GM20431 (cell line): ENCODE measurements at regions not wholly inside any gene's neighbourhood (a gene's known extent, or its start where the extent isn't known, plus 50 kb on each side); places are given as distances from the start of the nearest gene placed in this dataset.

Experiments
- in situ Hi-C: fragments of 300-500 bp; cut with MseI, MboI; formaldehyde crosslinking; loops from one replicate; pipeline ENCODE4 v1.15.0; 2020; ENCODE audit warnings: low sequenced_read_pairs; ENCODE audit not compliant: unreplicated experiment

DNA sequence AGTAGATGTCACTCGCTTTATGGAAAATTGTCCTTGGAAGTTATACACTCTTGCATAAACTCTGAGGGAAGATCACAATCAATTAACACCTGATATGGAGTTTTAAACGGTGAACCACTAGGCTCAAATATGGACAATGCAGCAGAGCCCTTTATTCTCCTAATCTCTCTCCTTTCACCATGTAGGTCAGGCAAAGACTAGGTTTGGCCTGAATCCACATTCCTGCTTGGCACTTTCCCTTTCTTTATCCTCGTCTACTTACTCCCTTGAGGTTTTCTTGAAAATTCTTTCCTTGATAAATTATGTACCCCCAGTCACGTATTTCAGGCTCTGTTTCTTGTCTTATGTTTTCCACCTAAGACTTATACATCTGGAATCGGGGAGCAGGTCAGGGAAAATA, 751.7 kb downstream of the DACH1 start:
- in situ Hi-C loops = no loop called here

DNA sequence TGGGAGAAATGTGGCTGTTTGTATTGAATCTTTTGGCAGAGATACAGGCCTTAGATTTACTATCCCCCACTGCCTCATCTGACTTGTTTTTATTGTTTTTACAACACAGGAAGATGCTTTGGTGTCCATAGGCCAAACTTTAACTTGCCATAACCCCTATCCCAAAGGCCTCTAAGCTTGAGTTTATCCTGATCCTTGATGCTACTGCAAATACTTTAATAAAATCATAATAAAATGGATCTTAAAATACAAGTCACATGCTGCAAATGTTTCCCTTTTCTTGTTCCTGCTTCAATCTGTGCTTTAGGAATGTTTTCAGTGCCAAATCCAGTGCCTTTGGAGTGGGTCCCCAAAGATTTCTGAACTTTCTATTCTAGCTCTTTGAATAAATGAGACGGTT, 770.6 kb downstream of the DACH1 start:
- in situ Hi-C loops = no loop called here

DNA sequence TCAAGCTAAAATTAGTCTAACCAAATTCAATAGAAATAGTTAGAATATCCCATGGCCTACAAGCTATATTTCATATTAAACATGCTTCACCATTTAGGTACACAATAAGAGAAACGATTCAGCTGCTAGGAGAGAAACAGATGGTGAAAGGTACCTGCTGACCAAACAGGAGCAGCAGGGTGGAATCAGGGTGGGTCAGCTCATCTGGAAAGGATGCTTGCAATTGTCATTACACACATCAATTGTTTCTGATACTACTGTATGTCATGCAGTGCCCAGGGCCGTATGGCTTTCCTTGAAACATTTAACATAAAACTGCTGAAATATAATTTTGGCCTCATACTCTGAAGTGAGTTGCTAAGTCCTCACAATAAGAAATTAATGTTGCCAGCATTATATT, 776.0 kb downstream of the DACH1 start:
- in situ Hi-C loops = no loop called here

DNA sequence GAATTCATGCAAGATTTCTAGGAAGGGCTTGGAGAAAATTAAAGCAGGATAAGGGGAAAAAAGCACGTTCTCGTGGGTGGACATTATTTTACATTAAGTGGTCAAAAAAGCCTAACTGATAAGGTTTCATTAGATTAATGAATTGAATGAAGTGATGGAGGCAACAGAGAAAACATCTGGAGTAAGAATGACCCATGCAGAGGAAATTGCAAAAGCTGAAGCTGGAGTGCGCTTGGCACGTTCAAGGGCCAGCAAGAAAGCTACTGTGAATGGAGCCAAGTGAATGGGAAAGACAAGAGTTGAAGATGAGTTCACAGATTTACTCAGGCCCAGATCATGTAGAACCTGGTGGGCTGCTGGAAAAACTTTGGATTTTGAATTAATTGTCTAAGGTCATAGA, 777.9 kb downstream of the DACH1 start:
- in situ Hi-C loops = no loop called here

DNA sequence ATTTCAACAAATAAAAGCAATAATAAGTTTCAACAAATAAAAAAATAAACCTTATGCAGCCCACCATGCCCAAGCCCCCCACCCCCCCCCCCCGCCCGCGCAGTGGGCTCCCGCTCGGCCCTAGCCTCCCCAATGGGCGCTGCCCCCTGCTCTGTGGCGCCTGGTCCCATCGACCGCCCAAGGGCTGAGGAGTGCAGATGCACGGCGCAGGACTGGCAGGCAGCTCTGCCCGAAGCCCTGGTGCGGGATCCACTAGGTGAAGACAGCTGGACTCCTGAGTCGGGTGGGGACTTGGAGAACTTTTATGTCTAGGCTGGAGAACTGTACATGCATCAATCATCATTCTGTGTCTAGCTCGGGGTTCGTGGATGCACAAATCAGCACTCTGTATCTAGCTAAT, 779.6 kb downstream of the DACH1 start:
- in situ Hi-C loops = no loop called here

DNA sequence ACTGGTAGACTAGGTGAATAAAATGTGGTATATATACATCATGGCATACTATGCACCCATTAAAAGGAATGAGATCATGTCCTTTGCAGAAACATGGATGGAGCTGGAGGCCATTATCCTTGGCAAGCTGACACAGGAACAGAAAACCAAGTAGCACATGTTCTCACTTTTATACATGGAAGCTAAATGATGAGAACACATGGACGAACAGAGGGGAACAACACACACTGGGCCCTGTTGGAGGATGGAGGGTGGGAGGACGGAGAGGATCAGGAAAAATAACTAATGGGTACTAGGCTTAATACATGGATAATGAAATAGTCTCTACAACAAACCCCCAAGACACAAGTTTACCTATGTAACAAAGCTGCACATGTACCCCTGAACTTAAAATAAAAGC, 780.0 kb downstream of the DACH1 start:
- in situ Hi-C loops = no loop called here

DNA sequence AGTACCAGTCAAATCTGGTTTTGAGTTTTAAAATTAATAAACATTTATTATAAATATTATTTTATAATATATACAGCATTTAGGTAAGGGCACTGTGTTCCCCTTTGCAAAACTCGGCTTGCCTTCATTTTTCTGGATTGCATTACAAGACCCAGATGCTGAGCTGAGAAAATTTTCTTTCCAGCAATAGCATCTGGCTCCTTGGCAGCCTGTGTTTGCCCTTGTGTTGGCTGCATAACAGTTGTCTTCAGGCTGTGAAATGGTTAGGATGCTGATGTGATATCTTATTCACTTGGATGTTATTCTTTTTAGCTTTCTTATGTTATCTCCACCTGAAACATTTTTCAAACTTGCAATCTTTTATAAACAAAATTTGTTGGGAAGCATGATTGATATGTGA, 784.4 kb downstream of the DACH1 start:
- in situ Hi-C loops = no loop called here

DNA sequence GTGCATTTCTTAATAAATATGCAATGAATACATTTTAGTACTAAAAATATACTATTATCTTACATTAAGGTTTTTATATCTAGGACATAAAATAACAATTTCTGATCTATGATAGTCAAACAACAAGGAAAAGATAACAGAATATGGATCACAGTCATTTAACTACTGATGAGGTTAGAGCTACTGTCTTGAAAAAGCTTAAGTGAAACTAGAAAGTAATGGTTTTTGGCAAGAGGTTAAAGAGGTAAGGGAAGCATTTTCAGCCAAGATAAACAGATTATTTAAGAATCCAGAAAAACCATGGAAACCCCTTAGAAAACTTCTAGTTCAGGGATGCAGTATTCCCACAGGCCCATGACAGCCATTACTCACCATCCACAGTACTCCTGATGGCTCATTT, 787.4 kb downstream of the DACH1 start:
- in situ Hi-C loops = no loop called here

DNA sequence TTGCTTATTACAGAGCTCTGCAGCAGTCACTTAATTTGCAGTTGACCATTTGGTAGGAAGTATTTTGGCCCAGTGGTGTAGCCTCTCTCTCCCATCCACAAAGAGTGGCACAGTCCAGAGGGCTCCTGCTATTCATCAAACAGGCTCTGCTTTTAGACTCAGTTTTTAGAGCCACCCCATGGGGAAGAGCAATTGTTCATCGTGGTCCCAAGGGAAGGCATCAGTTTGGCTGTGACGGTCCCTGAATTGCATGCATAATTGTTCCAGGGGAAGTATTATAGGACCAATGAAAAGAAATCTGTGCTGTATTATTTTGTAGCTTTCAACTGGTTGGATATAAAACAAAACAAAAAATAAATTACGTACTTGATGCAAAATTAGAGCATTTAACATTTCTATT, 799.0 kb downstream of the DACH1 start:
- in situ Hi-C loops = no loop called here

DNA sequence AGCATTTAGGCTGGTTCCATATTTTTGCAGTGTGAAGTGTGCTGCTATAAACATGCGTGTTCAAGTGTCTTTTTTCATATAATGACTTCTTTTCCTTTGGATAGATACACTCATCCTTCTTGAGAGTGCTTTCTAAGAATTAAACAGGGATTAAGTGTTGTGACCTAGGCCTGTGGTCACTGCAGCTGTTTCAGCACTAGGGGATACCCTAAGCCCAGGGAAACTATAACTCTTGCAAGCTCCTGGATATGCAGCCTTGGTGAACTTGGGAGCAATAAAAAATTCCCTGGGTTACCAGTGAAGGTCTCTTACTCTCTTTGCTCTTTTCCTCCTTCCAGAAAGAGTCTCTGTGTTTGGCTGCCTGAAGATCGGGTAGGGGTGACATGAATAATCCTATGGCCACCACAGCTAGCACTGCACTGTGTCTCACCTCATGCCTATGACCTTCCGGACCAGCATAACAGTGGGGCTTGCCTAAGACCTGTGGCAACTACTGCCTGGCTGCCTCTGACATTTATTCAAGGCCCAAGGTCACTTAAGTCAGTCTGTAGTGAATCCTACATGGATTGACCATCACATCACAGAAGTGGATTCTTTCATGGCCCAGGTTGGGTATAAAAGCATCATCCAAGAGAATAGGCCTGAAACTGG, 799.7 kb downstream of the DACH1 start:
- in situ Hi-C loops = no loop called here

DNA sequence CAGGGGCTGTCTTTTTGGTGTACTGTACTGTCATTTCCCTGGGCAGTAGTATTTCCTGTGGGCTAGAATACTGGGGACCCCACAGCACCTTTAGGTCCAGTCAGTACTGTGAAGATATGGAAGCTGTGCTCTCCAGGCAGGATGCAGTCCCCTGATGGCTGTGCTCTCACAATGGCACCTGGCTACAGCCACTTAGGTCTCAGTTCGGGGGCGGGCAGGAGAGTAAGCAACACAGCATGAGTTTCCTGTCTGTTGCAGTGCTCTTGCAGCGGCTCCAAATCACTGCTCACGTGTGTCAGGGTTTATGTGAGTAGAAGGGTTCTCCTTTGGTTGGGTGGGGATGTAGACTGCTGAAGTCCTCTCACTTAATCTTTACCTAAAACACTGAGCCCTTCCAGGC, 810.4 kb downstream of the DACH1 start:
- in situ Hi-C loops = no loop called here

DNA sequence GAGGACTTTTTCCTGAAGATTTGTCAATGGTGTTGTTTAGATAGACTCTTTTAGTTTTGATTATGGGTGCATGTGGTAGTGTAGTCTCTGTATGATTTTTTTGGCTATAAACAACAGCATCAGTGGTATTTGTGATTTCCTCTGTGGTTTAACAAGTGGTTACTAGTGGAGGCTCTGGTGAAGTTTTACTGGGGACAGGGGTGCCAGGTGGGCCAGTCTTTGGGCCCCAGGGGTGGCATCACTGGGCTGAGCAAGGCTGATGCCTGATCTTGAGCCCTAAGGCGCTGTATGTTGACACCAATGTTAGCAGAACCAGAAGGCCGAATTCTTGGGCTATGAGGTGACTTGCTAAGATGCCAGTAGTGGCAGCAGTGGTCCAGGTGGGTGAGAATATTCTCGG, 811.4 kb downstream of the DACH1 start:
- in situ Hi-C loops = no loop called here

DNA sequence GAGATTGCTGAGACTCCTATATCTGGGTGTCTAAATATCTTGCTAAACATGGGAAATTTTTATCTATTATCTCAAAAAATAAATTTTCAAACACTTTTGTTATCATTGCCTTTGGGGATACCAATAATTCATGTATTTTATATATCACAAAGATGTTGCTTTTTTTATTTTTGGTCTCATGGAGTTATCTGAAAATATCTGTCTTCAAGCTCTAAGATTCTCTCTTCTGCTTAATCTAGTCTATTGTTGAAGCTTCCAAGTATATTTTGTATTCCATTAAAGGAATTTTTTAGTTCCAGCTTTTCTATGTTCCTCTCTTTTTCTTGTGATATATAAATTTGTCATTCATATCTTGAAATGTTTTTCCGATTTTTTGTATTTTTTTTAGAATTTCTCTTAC, 812.0 kb downstream of the DACH1 start:
- in situ Hi-C loops = no loop called here

DNA sequence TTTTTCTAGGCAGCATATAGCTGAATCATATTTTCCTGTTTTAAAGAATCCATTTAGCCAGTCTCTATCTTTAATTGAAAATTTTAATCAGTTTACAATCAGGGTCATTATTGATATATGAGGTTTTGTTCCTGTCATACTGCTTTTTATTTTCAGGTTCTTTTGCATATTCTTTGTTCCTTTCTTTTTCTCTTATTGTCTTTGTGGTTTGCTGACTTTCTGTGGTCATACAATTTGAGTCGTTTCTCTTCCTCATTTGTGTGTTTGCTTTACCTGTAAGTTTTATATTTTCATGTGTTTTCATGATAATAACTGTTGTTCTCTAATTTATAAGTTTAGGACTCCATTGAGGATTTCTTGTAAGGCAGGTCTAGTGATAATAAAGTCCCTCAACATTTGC, 812.6 kb downstream of the DACH1 start:
- in situ Hi-C loops = no loop called here

DNA sequence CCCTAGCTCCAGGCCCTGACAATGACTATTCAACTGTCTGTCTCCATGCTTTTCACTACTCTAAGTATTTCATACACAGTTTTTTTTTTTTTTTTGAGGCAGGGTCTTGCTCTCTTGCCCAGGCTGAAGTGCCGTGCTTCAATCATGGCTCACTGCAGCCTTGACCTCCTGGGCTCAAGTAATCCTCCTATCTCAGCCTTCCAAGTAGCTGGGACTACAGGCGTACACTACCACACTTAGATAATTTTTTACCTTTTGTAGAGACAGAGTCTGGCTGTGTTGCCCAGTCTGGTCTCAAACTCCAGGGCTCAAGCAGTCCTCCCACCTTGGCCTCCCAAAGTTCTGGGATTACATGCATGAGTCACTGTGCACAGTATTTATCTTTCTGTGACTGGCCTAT, 815.4 kb downstream of the DACH1 start:
- in situ Hi-C loops = no loop called here

DNA sequence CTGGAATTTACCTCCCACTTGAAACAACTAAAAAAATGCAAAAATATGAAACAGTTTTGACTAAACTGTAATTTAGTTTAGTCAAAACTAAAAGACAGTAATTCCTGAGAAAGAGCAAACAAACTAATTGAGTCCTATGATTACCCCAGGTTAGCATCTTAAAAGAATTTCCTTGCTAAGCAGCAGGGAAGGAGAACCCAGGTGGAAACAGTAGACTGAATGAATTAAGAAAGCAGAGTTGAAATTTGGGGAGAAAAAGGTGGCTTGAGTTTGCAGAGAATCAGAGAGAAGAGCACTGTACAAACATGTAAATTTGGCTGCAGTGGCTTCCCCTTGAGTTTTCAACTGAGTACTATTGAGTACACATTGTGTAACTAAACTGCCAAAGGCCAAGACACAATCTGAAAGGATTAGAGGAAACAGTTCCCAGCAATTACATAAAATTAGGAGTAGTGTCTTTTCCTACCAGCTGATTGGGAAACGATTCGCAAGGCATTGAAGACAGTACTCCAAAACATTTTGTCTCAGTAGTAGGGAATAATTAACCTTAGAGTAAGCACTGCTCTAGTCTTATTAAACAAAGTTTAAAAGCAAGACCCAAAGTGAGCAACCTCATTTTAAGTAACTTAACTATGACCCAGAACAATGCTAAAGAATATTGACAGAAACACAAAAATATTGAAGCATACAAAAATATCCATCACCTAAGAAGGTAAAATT, 820.5 kb downstream of the DACH1 start:
- in situ Hi-C loops = no loop called here

DNA sequence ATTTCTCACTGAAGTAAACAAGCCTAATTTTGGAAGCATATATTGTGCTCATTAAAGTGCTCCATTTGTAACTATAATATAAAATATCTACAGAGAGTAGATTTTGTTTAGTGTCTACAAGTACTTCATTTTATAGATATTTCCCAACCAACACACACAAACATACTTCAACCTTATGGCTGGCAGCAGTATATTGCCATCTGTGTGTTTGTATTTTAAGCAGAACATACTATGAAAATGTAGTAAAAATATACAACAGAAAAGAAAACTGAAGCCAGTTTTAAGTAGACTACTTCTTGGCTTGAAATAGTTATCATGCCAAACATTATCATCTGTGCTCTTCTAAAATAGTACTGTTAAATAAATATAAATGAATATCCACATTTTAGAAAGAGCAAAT, 821.9 kb downstream of the DACH1 start:
- in situ Hi-C loops = no loop called here

DNA sequence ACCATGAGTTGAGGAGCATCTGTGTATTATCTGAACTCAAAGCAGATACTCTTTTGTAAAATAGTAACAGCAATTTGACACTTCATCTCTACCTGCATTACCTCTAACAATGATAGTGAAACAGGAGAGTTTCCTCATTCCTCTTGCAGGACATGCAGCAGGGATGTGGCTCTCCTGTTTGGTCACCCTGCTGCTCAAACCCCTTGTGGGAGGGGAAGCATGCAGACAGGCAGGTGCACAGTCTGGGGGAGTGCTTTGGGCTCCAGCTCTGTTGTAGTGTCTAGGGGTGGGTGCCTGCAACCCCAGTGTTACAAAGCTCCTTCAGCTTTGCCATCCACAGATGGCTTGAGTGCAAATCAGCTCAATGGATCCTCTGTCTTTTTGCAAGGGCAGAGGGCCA, 827.6 kb downstream of the DACH1 start:
- in situ Hi-C loops = no loop called here

DNA sequence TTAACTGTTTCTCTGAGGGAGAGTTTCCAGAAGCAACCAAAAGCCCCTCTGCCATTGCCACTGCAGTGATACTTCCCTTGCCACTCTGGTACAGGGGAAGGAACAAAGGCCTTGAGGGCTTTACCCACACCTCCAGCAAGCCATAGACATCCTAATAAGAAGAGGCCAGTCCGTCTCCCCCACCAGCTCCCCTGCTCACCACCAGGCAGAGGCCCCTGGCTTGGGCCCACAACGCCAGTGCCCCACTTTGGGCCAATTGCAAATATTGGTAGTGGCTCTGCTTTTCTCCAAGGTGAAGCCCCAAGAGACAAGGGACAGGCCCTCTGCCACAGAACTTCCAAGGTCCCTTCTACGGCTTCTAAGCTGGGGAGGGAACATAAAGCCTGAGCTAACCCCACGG, 833.0 kb downstream of the DACH1 start:
- in situ Hi-C loops = no loop called here

DNA sequence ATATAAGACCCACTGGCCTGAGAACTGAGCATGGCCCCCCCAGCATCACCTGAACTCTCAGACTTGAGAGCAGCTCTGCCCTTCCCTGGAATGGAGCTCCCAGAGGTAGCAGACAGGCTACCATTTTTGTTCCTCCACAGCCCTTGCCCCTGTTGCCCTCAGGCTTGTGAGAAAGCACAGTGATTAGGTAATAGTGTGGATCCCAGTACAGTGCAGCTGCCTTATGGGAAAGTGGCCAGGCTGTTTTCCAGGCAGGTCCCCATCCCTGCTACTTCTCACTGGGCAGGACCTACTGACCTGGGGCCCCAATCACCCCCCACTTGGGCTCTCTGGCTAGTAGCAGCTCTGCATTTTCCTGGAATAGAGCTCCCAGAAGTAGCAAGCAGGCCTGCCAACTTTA, 834.0 kb downstream of the DACH1 start:
- in situ Hi-C loops = no loop called here

DNA sequence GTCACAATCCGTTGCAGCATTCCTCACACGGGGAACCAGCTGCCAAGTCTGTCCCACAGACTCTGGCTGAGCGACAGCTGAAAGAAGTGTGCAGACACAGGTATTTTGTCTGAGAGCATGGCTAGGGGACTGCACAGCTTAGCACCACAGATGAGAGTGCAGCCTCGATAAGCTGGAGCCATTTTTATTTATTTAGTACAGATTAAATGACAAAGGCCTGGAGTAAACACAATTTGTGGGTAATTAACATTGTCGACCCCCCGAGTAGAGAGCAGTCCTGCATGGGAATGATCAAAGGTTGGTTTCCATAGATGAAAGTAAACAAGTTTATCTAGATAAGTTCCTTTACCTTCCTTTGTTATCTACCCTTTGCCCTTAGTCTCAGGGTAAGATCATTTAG, 836.2 kb downstream of the DACH1 start:
- in situ Hi-C loops = no loop called here

DNA sequence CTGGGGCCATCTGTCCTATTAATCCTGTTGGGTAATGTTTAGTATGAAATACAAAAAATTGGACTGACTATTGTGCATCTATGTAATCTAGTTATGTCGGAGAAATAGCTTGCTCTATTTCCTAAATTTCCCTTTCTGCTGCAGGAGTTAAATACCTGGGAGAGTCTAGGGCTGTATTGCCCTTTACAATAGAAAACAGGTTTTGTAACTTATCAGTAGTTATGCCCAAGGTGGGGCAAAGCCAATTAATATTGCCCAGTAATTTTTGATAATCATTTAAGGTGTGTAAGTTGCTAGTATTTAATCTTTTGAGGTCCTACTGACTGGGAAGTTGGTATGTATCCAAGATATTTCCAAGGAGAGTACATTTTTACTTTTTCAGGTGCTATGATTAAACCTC, 838.1 kb downstream of the DACH1 start:
- in situ Hi-C loops = no loop called here
